HG03378 (cell line): ENCODE measurements at regions not wholly inside any gene's neighbourhood (a gene's known extent, or its start where the extent isn't known, plus 50 kb on each side); places are given as distances from the start of the nearest gene placed in this dataset.
"Not testable (repeated sequence)": the region's sequence is repeated elsewhere in the genome, so short reads cannot be mapped to it uniquely, and the experiment has no call there.

ENCODE experiments used
- ATAC-seq: cut with Tn5 transposase; IDR thresholded peaks from one replicate; pipeline ENCODE4 v1.9.1; 2021; ENCODE audit warnings: mild to moderate bottlenecking, moderate library complexity; ENCODE audit not compliant: unreplicated experiment

DNA sequence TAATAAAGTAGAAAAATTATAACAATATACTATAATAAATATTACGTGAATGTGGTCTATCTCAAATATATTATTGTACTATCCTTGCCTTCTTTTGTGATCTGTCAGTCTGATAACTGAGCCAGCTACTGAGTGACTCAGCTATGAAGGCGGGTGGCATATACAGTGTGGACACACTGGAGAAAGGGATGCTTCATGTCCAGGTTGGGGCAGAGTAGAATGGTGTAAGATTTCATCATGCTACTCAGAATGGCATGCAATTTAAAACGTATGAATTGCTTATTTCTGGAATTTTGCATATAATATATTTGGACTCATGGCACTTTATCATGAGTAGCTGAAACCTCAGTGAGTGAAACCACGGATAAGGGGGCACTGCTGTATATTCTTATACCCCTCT, 172.9 kb upstream of the TBC1D5 start:
- no peak for ATAC-seq

DNA sequence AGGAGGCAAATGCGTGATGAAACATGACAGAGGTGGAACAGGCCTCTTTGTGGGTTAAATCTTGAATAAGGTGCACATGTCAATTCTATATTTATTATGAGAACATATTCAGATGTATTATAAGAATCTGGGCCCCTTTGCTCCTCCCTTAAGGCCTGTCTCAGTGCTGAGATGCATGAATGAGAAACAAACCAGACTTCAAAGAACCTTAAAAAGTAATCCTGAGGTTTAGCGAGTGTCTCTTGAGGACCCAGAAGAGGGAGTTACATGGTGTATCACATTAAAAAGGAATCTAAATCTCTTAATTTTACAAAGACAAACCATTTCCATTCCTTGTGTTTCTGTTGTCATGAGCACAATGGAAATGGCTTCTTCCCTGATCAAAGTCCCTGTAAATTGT, 170.9 kb upstream of the TBC1D5 start:
- no peak for ATAC-seq

DNA sequence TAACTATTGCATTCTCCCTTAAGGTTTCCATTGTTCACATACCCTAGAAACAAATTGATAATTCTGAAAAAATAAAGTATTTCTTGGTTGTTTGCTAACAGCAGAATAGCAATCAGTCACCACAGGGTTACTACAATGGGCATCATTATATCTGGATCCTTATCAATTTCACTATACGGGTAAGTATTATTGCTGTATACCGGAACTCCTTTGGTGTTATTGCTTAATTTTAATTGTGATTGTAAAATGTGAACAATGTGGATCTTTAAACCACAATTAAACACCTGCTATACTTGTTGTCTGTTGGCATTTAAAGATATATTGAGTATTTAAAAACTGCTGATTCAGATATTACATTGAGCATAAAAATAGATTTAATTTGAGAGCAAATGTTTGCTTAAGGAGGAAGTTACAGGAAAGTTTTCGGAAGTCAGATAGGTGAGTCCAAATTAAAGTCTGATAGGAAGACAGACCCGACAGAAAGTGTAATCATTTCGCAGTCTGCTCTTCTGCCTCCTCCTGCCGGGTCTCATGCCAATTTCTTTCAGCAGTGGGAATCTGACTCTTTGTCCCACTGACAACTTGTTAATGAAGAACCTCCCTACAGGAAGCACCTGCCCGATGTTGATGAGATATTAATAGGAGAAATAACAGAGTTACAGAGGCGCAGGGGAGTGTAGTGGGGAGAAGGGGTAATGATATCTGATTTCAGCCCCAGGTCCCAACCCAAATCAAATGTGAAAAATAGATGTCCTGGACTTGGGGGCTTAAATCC, 169.7 kb upstream of the TBC1D5 start:
- no peak for ATAC-seq

DNA sequence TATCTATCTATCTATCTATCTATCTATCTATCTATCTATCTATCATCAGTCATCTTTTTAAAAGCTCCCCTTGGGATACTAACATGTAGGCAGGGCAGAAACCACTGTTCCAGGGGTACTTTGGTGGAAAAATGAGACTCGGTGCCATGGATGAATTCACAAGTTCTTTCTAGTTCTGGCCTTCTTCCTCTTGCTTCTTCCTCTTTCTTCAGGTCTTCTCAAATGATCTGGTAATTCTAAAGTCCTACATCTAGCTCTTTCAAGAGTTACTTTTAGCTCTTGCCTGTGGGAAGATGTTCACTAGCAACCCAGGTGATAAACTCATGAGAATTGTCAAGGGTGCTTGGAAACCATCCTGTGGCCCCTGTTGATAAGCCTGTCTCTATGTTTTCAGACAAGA, 168.5 kb upstream of the TBC1D5 start:
- ATAC-seq, result no peak

DNA sequence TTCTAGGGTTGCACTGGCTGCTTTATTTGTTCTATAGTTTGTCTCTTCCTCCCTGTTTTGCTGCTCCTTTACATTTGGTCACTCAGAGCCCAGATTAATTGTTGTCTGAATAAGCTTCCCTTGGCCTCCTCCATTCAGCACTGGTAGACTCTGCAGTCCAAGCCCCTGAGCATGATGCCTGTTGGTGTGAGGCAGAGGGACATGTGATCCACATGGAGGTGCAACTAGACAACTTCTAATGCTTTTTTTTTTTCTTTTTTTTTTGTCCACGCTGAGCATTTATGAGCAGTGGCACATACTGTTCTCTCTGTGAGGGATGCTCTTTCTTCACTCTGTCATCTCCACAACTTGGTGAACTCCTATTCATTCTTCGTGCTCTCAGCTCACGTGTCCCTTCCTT, 167.3 kb upstream of the TBC1D5 start:
- no peak for ATAC-seq

DNA sequence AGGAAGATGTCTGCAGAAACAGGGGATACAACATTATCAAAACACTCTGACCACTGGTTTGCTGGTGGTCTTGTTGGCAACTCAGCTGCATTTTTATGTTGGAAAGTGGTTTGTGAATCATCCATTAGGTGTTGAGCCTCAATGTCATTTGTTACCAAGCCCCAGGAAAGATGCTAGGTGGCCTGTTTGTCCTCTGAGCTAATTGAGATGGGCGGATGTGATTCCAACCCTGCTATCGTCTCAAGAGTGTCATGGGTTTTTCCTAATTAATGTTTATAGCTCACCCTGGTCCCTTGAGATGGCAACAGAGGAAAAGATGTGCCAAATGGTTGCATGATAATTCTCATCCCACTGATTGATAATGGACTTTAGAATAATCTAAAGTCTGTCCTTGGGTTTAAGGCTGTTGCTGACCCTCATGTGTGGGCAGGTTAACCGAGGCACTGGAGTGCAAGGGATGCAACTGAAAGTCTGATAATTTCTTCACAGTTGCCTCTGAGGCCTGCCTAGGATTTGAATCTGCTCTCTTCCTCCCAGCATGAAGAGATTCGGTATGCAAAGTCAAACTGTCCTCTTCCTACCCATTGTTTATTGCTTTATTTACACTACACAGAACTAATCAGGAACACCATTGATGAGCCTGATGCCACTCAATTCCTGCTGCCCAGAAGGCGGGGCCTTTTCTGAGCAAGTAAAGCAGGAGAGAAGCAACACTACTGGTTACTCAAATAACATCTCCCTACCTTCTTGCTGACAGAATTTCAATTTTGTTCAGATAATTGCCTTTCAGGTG, 166.2 kb upstream of the TBC1D5 start:
- ATAC-seq, result no peak

DNA sequence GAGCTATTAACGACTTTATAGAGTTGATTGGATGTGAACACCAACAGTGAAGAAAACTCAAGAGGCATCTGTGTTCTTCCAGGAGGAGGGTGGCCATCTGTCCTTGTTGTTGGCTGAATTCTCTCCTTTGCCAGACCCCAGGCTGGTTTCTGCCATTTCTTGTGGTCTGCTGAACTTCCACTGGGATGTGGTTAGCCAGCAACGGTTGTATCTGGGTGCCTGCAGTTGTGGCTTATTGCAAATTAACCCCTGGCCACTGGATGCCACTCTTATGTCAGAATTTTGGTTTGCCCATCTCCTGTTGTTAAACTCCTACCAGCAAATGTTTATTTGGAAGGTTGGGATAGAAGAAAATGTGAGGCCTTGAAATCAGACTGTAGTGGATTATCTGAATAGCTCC, 163.6 kb upstream of the TBC1D5 start:
- ATAC-seq, result no peak

DNA sequence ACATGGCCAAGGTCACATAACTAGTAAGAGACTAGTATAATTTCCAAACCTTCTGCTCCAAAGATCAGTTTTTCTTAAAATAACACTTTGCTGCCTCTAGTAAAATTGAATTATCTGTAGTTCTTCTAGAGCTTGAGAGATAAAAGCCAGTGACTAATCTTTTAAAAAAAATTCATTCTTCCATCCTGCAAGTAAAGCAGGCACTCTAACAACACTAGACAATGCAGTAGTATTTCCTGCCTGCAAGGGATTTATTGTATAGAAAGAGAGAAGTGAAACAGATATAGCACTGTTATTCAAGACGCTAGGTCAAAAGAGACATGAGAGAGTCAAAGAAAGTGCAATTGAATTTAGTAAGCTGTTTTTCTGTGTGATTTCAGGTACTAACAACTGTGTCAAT, 159.5 kb upstream of the TBC1D5 start:
- peak; percentile 94 for ATAC-seq

DNA sequence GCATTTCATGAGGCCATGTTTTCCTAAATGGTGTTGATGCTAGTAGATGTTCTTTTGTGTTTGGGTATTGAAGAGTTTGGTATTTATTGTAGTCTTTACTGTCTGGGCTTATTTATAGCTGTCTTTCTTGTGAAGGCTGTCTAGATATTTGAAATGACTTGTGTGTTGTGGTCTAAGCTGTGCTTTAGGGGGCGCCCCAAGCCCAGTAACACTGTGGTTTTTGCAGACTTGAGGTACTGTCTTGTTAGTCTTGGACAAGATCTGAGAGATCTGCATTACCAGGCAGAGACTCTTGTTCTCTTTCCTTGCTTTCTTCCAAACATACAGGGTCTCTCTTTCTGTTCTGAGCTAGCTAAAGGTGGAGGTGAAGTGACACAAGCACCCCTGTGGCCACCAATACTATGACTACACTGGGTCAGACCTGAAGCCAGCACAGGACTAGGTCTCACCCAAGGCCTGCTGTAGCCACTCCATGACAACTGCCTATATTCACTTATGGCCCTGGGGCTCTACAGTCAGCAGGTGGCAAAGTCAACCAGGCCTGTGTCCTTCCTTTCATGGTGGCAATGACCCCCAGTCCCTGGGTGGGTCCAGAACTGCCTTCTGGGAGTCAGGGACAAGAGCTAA, 152.1 kb upstream of the TBC1D5 start:
- peak; percentile 62 for ATAC-seq

DNA sequence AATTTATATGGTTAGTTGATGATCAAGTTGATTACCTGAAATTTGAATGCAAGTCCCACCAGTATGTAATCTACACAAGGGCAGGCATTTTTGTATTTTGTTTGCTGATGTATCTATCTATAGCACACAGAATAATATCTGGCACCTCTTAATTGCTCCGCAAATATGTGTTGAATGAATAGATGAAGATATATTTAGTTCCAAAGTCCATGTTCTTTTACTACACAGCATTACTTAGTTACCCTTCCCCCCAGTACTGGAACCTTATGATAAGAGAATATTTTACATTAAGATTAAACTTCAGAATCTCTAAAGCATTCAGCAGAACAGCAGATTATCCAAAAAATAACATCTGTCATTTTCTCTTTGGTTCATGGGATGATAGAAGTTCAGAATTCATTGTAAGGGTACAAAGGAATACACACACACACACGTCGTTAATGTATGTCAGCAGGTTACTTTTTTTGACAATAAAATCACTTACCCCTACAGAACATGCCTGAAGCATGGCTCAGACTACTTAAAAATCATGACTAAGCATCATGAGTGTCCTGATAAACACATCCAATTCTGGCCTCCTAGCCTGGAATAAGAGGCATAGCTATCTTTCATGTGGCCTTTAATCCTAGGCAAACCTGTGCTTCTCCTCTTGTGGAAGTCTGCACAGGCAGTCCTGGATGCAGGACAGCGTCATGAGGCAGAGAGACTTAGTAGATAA, 148.9 kb upstream of the TBC1D5 start:
- ATAC-seq, result no peak

DNA sequence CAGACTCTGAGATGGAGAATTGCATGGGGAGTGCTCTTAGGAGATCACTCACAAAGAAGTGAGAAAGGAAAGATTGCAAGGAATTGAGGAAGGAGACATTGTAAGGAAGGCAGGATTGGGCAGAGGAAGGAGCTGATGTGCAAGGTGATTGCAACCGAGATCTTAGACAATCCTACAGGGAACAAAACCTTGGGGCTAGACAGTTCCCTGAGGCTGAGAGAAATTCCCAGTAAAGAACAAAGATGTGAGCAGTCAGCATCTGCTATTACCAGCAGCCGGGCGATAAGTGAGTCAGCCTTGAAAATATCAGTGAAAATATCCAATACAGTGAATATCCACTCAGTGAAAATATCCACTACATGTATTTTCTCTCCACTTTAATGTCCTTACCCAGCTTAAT, 143.6 kb upstream of the TBC1D5 start:
- no peak for ATAC-seq

DNA sequence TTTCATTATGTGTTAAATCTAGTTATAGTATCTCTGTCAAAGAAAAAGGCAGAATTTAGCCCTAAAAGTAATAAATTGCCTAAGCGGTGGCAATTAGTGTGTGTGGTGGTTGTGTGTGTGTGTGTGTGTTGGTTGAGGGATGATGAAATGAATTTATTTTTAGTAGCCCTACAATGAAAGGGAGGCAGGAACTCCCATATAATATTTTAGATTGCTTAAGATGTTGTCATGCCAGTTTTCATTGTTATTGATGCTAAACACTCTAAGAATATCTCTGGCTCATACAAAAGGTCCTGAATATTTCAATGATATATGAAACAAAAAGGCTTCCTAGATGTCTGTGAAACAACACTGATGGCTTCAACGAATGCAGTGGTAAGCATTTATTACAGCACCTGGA, 140.6 kb upstream of the TBC1D5 start:
- ATAC-seq, result no peak

DNA sequence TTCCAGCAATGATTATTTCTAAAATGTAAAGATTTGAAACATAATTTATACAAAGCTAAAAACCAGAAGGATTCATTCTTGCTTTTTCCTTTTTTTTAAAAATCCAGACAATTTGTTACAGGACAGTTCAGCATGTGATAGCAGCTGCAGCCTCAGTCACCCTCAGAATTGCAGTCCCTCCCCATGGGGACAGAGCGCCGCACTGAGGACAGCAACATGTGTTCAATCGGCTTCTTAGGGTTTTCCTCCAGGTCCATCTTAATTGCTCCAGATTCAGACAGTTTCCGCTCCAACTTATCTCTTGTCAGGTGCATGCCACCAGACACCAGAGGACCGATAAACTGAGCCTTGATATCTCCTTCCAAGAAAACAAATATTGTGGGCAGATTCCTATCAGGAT, 134.9 kb upstream of the TBC1D5 start:
- ATAC-seq, result no peak

DNA sequence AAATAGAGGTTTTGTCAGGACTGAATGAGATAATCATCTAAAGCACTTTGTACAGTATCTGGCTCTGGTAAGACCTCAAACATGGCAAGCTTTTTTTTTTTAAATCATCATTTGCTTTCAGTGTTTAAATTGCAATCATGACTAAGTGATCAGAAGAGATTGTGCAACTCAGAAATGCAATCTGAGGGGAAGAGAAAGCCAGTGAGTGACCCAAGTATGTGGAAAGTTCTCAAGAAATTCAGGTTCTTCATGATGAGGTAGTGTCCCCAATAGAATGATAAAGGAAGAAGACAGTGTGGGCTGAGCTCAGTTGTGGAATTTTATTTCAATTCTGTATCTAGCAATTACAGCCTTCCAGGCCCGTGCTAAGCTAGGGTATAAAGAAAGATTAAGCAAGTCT, 132.2 kb upstream of the TBC1D5 start:
- no peak for ATAC-seq

DNA sequence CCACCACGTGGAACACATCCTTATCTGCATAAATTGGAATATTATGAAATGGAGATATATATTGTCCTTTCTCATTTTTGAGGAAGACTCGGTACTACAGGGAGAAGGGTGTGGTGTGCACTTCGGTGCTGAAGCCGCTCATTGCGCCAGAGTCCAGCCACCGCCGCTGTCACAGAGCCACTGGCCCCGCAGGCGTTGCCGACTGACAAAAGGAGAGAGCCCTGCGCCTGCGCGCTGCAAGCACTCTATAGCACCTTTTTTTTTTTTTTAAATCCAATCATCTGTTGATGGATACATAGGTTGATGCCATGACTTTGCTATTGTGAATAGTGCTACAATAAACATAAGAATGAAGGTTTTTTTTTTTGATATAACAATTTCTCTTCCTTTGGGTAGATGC, 130.0 kb upstream of the TBC1D5 start:
- ATAC-seq, result no peak

DNA sequence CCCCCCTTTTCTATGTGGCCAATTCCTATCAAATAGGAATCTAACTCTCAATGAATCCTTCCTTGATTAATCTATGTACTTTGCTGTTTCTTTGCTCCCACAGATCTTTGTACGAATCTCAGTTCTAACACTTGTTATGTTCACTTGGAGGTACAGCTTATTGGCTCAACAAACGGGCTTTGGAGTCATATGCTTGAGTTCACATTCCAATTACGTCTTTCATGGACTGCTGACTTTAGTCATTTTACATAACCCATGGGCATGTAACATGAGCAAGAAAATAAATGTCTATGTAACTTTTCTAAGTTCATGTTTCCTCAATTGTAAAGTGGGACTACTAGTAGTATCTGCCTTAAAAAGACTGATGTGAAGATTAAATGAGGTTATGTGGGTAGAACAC, 123.2 kb upstream of the TBC1D5 start:
- no peak for ATAC-seq

DNA sequence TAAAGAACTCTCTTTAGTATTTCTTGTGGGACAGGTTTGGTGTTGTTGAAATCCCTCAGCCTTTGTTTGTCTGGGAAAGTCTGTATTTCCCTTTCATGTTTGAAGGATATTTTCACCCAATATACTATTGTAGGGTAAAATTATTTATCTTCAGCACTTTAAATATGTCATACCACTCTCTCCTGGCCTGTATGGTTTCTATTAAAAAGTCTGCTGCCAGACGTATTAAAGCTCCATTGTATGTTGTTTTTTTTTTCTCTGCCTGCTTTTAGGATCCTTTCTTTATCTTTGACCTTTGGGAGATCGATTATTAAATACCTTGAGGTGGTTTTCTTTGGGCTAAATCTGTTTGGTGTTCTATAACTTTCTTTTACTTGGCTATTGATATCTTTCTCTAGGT, 119.0 kb upstream of the TBC1D5 start:
- ATAC-seq, result no peak

DNA sequence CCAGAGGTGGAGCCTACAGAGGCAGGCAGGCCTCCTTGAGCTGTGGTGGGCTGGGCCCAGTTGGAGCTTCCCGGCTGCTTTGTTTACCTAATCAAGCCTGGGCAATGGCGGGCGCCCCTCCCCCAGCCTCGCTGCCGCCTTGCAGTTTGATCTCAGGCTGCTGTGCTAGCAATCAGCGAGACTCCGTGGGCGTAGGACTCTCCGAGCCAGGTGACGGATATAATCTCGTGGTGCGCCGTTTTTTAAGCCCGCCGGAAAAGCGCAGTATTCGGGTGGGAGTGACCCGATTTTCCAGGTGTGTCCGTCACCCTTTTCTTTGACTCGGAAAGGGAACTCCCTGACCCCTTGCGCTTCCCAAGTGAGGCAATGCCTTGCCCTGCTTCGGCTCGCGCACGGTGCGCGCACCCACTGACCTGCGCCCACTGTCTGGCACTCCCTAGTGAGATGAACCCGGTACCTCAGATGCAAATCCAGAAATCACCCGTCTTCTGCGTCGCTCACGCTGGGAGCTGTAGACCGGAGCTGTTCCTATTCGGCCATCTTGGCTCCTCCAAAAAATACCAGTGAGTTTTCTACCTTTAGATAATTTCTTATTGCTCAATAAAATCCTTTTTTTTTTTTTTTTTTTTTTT, 118.5 kb upstream of the TBC1D5 start:
- not testable (repeated sequence) for ATAC-seq

DNA sequence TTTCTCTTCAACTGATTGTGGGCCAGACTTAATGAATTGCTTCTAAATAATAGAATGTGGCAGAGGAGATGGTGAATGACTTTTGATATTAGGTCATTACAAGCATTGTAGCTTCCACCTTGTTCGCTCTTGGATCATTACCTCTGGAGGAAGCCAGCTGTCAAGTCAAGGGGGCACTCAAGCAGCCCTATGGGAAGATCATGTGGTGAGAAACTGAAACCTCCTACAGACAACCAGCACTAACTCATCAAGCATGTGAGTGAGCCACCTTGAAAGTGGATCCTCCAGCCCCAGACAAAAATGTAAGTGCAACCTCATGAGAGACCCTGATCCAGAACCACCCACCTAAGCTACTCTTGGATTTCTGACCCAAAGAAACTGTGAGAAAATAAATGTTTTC, 109.8 kb upstream of the TBC1D5 start:
- ATAC-seq, result peak; percentile 82

DNA sequence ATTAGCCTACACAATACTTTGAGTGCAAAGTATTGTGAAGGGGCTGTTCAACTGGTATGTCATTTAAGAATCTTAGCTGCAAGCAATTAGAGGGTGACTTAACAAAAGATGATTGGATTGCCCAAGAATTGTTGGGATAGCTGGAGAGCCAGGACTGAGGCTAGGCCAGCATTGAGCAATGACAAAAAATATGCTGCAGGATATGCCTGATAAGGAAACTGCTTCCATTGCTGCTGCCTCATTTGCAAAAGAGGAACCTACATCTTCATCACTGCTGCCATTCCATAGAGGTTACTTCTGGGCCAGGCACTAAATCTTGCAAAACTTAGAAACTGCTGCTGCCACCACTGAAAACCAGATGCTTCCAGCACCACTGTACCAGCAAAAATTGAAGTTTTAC, 108.0 kb upstream of the TBC1D5 start:
- ATAC-seq, result no peak

DNA sequence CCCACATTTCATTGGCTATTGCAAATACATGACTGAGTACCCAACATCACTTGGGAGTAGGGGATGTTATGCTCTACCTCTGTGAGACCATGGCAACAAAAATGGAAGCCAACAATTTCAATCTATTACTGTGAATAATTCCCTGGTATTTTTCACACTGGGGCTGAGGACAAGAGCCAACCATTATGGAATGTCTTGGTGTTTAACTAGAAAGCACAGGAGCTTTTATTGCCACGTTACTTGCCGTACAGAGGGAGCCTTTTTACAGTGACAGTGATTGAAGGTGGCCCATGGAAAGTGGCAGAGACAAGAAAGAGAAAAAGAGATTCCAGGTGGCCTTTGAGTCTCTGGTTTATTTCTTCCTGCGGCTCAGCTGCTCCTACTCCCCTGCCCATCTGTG, 105.7 kb upstream of the TBC1D5 start:
- ATAC-seq, result no peak
